HCT116 (cell line): ENCODE measurements at regions not wholly inside any gene's neighbourhood (a gene's known extent, or its start where the extent isn't known, plus 50 kb on each side); places are given as distances from the start of the nearest gene placed in this dataset.

Source experiments
- ATAC-seq: fragments of 200-7000 bp; cut with Tn5 transposase; 2 replicates; pipeline ENCODE4 v1.9.1; 2020; ENCODE audit warnings: mild to moderate bottlenecking, moderate library complexity
- BruUV-seq: library from RNA; stranded (reverse); fragments of 400-500 nt; replicated peaks from 2 replicates; lab custom pipeline; 2021; lab: Mats Ljungman, UMichigan
- CTCF ChIA-PET: fragments of 300-600 bp; sonication (Branson Sonifier 250); formaldehyde crosslinking; loops from one replicate; lab custom pipeline; 2021; ENCODE audit warnings: antibody characterized with exemption; lab: Charles Lee
- POLR2A ChIA-PET: fragments of 300-600, 350-600 bp; sonication (Branson Sonifier 250); formaldehyde crosslinking; loops from one replicate; lab custom pipeline; 2021; ENCODE audit warnings: antibody characterized with exemption; lab: Charles Lee
- RAD21 ChIA-PET, 2 experiments: fragments of 300-600 bp; sonication (Branson Sonifier 250); formaldehyde crosslinking; loops; one replicate each; lab custom pipeline; 2023; ENCODE audit warnings: low total read pairs in 2 of 2; ENCODE audit not compliant: uncharacterized antibody in 2 of 2, unreplicated experiment in 2 of 2, low non-redundant PET in 1 of 2; lab: Charles Lee
- DNase-seq: peaks from one replicate; pipeline ENCODE4 v3.0.0-alpha.2; 2010; ENCODE audit warnings: low read depth, low spot score
- H2AFZ ChIP-seq: fragments of 200-600 bp; shearing (Covaris generic), sonication (generic); 2 replicates; pipeline ENCODE4 v1.6.1; 2017; ENCODE audit warnings: low read depth, mixed run types, mixed read lengths, antibody characterized with exemption, low read length; ENCODE audit not compliant: poor library complexity, severe bottlenecking
- H3K27ac ChIP-seq: 2 replicates; pipeline ENCODE4 v1.5.1; 2012; ENCODE audit warnings: low read depth, low read length
- H3K27me3 ChIP-seq: fragments of 200-600 bp; sonication (generic); 2 replicates; pipeline ENCODE4 v1.6.1; 2016; ENCODE audit warnings: mixed run types, low read length, mixed read lengths; ENCODE audit not compliant: insufficient read depth
- H3K36me3 ChIP-seq, 2 experiments: fragments of 200-500 bp in 1 of 2; fragments of 200-600 bp in 1 of 2; sonication (Bioruptor generic) in 1 of 2; sonication (generic) in 1 of 2; 2 replicates each; pipeline versions ENCODE4 v1.5.1 to v1.6.1; 2014 to 2016; ENCODE audit warnings: low read length in 2 of 2, inconsistent platforms in 1 of 2, mixed read lengths in 1 of 2, mixed run types in 1 of 2; ENCODE audit not compliant: insufficient read depth in 2 of 2, control insufficient read depth in 1 of 2
- H3K4me1 ChIP-seq, 2 experiments: fragments of 200-600 bp in 1 of 2; sonication (generic) in 1 of 2; 2 replicates each; pipeline versions ENCODE4 v1.5.1 to v1.6.1; 2012 to 2017; ENCODE audit warnings: low read length in 2 of 2, inconsistent platforms in 1 of 2, mild to moderate bottlenecking in 1 of 2, mixed read lengths in 1 of 2, mixed run types in 1 of 2, moderate library complexity in 1 of 2; ENCODE audit not compliant: insufficient read depth in 2 of 2, control insufficient read depth in 1 of 2
- H3K4me2 ChIP-seq: fragments of 200-600 bp; sonication (generic); 2 replicates; pipeline ENCODE4 v1.6.1; 2017; ENCODE audit warnings: mixed run types, low read length, mixed read lengths
- H3K4me3 ChIP-seq, 2 experiments: fragments of 200-600 bp in 1 of 2; sonication (generic) in 1 of 2; replicated peaks in 1 of 2; 2 replicates each; pipeline ENCODE4 v1.5.1; 2011 to 2016; ENCODE audit warnings: low read length in 2 of 2, control low read depth in 1 of 2, low read depth in 1 of 2, mild to moderate bottlenecking in 1 of 2, mixed read lengths in 1 of 2, mixed run types in 1 of 2
- H3K79me2 ChIP-seq: fragments of 200-600 bp; sonication (generic); 2 replicates; pipeline ENCODE4 v1.6.1; 2017; ENCODE audit warnings: mild to moderate bottlenecking, mixed run types, low read length, moderate library complexity, mixed read lengths; ENCODE audit not compliant: insufficient read depth
- H3K9ac ChIP-seq: fragments of 200-600 bp; sonication (generic); 2 replicates; pipeline ENCODE4 v1.6.1; 2016; ENCODE audit warnings: low read length, mixed read lengths
- H3K9me2 ChIP-seq: fragments of 200-600 bp; sonication (generic), shearing (Covaris generic); 2 replicates; pipeline ENCODE4 v1.6.1; 2017; ENCODE audit warnings: mixed run types, mild to moderate bottlenecking, moderate library complexity; ENCODE audit not compliant: insufficient read depth
- H3K9me3 ChIP-seq, 2 experiments: fragments of 200-500 bp in 1 of 2; fragments of 200-600 bp in 1 of 2; sonication (Bioruptor generic) in 1 of 2; sonication (generic) in 1 of 2; 2 replicates each; pipeline ENCODE4 v1.6.1; 2014 to 2017; ENCODE audit warnings: low read length in 2 of 2, mixed read lengths in 2 of 2, inconsistent platforms in 1 of 2, low read depth in 1 of 2, mild to moderate bottlenecking in 1 of 2, mixed run types in 1 of 2, moderate library complexity in 1 of 2; ENCODE audit not compliant: control insufficient read depth in 1 of 2, insufficient read depth in 1 of 2
- H4K20me1 ChIP-seq: fragments of 200-600 bp; sonication (generic), shearing (Covaris generic); 2 replicates; pipeline ENCODE4 v1.6.1; 2017; ENCODE audit warnings: mixed run types, mild to moderate bottlenecking, moderate library complexity; ENCODE audit not compliant: insufficient read depth
- CBX3 ChIP-seq: IDR thresholded peaks from 2 replicates; pipeline ENCODE4 v1.6.1; 2012; ENCODE audit warnings: low read depth
- CTCF ChIP-seq, 3 experiments: fragments of 200-600 bp in 1 of 3; sonication (generic) in 1 of 3; IDR thresholded peaks in 2 of 3; conservative IDR thresholded peaks in 1 of 3; 2 replicates each; pipeline ENCODE4 v1.5.1; 2012 to 2017; ENCODE audit warnings: low read depth in 2 of 3, low read length in 2 of 3, antibody characterized with exemption in 1 of 3, borderline replicate concordance in 1 of 3, control low read depth in 1 of 3, mild to moderate bottlenecking in 1 of 3, mixed read lengths in 1 of 3, mixed run types in 1 of 3, moderate library complexity in 1 of 3; ENCODE audit not compliant: insufficient read depth in 1 of 3
- EGR1 ChIP-seq: IDR thresholded peaks from 2 replicates; pipeline ENCODE4 v1.6.1; 2012; ENCODE audit warnings: low read depth
- MAX ChIP-seq: IDR thresholded peaks from 2 replicates; pipeline ENCODE4 v1.6.1; 2012
- POLR2A ChIP-seq: IDR thresholded peaks from 2 replicates; pipeline ENCODE4 v1.7.0; 2011; ENCODE audit warnings: borderline replicate concordance; ENCODE audit not compliant: insufficient read depth, insufficient read length; ENCODE audit errors: extremely low read depth
- POLR2AphosphoS5 ChIP-seq: IDR thresholded peaks from 2 replicates; pipeline ENCODE4 v1.6.1; 2011; ENCODE audit warnings: mild to moderate bottlenecking, low read depth, low read length, moderate library complexity
- REST ChIP-seq: IDR thresholded peaks from 2 replicates; pipeline ENCODE4 v1.6.1; 2012; ENCODE audit warnings: low read depth
- SIN3A ChIP-seq: IDR thresholded peaks from 2 replicates; pipeline ENCODE4 v1.6.1; 2012; ENCODE audit warnings: low read depth
- ZFX ChIP-seq: fragments of 450-650 bp; IDR thresholded peaks from 2 replicates; pipeline ENCODE4 v1.6.1; 2017
- intact Hi-C: fragments of 100-400 bp; cut with micrococcal nuclease; formaldehyde crosslinking; loops from 2 replicates; pipeline ENCODE4 v1.10.0; 2022

GRCh38 chr3:102712896-102713295 lies 278.1 kb downstream of the ZPLD1 start:
- no peaks in the 10 kb centered on the region for H3K9me3 ChIP-seq
- no peaks in the 10 kb centered on the region for H3K36me3 ChIP-seq
- no peak for DNase-seq
- BruUV-seq: no TSS peak
- H3K4me2 ChIP-seq: no peak overlapping the region
- no peaks in the 10 kb centered on the region for H3K9me2 ChIP-seq
- peaks cover 5 to 12% of the 10 kb centered on the region in 2 experiments; a peak in 3 of 4 replicates for H3K4me1 ChIP-seq
- CTCF ChIA-PET: interaction anchor here (0.9 kb wide), 1 partner anchor 28 kb away, joined by 3 read pairs; no protein-coding TSS in a partner anchor
- H3K79me2 ChIP-seq: no peaks in the 10 kb centered on the region
- no peak overlapping the region for H3K4me3 ChIP-seq
- intact Hi-C loops: no loop called here
- TF ChIP-seq REST: no peak
- no peak for TF ChIP-seq ZFX
- no peak for TF ChIP-seq CTCF (IDR thresholded peaks at IDR 0.05 in 2 of 3, conservative IDR thresholded peaks at IDR 0.05 in 1 of 3; ENCODE audit: borderline replicate concordance in 1 of 3, insufficient read depth in 1 of 3, low read depth in 2 of 3, low read length in 2 of 3)
- TF ChIP-seq SIN3A: no peak
- no peak for TF ChIP-seq POLR2AphosphoS5
- TF ChIP-seq POLR2A: no peak
- no peak for TF ChIP-seq MAX
- no peak for TF ChIP-seq CBX3
- no peak for TF ChIP-seq EGR1
- TF ChIP-seq, all 23 proteins: peak for 0
- H2AFZ ChIP-seq: no peak overlapping the region
- no peak overlapping the region for H3K9ac ChIP-seq
- ChIA-PET POLR2A (no interaction called here), RAD21 (no interaction called here)
- H3K27me3 ChIP-seq: no peaks in the 10 kb centered on the region
- no peak for ATAC-seq
- H3K27ac ChIP-seq: no peak overlapping the region
- H4K20me1 ChIP-seq: no peaks in the 10 kb centered on the region
